Astrocyte (in vitro differentiated cells and primary cell): ENCODE measurements at regions not wholly inside any gene's neighbourhood (a gene's known extent, or its start where the extent isn't known, plus 50 kb on each side); places are given as distances from the start of the nearest gene placed in this dataset.

Source experiments
- CTCF ChIP-seq: IDR thresholded peaks from 2 replicates; pipeline ENCODE4 v1.5.1; 2011; ENCODE audit warnings: low read depth, mild to moderate bottlenecking, inconsistent platforms, low read length, moderate library complexity; ENCODE audit not compliant: insufficient read depth
- EZH2 ChIP-seq: IDR thresholded peaks from 2 replicates; pipeline ENCODE4 v1.6.1; 2012; ENCODE audit warnings: mild to moderate bottlenecking, low read length, inconsistent platforms; ENCODE audit not compliant: insufficient read depth

GRCh38 chr2:12921321-12921720, 204.6 kb downstream of the TRIB2 start:
- TF ChIP-seq CTCF (no peak), EZH2 (no peak)
